GM10248 (cell line): ENCODE measurements at regions not wholly inside any gene's neighbourhood (a gene's known extent, or its start where the extent isn't known, plus 50 kb on each side); places are given as distances from the start of the nearest gene placed in this dataset.

Experiments used
- CTCF ChIA-PET: fragments of 300-600 bp; sonication (Branson Sonifier 250); formaldehyde crosslinking; extraction: SDS; loops from one replicate; lab custom pipeline; 2021; ENCODE audit warnings: antibody characterized with exemption; lab: Yijun Ruan, JAX
- POLR2A ChIA-PET: fragments of 350-650 bp; sonication (Branson Sonifier 250); formaldehyde crosslinking; extraction: SDS; loops from one replicate; lab custom pipeline; 2020; ENCODE audit warnings: antibody characterized with exemption; lab: Yijun Ruan, JAX
- DNase-seq: peaks from one replicate; pipeline ENCODE4 v3.0.0; 2012; ENCODE audit errors: extremely low spot score
- TF ChIP-seq, protein P1 (sequence below): IDR thresholded peaks from 2 replicates; pipeline ENCODE4 v1.5.1; 2012; ENCODE audit warnings: mild to moderate bottlenecking, low read depth; ENCODE audit errors: extremely low read depth, missing control alignments, control extremely low read depth

DNA sequence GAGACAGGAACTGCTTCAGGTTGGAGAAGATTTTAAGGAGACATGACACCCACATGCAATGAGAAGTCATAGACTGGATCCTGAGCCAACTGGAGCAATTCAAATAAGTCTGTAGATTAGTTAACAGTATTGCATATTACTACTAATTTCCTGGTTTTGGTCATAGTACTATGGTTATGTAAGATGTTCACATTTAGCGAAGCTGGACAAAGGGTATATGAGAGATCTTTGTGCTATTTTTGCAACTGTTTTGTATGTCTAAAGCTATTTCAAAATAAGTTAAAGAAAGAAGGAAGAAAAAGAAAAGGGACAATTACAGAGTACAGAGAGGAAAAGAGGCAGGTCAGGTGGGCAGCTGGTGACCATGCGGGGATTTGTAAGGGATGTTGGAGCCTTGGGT lies 116.5 kb upstream of the SVIL start:
- ChIA-PET POLR2A (no interaction called here), CTCF (no interaction called here)
- no peak for DNase-seq
- TF ChIP-seq, protein P1, sequence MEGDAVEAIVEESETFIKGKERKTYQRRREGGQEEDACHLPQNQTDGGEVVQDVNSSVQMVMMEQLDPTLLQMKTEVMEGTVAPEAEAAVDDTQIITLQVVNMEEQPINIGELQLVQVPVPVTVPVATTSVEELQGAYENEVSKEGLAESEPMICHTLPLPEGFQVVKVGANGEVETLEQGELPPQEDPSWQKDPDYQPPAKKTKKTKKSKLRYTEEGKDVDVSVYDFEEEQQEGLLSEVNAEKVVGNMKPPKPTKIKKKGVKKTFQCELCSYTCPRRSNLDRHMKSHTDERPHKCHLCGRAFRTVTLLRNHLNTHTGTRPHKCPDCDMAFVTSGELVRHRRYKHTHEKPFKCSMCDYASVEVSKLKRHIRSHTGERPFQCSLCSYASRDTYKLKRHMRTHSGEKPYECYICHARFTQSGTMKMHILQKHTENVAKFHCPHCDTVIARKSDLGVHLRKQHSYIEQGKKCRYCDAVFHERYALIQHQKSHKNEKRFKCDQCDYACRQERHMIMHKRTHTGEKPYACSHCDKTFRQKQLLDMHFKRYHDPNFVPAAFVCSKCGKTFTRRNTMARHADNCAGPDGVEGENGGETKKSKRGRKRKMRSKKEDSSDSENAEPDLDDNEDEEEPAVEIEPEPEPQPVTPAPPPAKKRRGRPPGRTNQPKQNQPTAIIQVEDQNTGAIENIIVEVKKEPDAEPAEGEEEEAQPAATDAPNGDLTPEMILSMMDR, result no peak

DNA sequence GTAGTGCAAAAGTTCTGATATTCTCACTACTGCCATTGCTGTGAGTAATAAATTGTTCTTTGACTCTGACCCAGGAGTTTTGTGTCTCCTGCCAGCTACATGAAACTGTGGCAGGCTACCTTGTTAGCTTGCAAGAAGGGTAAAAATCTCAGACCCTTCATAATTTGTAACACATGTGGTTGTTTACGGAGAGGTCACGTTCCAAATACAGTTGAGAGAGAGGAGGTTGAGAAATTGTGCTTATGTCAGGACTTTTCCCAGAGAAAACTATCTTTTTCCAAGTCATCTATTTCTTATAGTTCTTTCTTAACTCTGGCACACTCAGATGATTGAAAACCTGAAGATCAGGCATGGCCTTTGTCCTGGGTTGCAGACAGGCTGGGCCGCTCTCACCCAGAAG lies 114.4 kb upstream of the SVIL start:
- ChIA-PET CTCF (interaction anchor here (1.3 kb wide), 1 partner anchor 14 kb away, joined by 3 read pairs; no protein-coding TSS in a partner anchor), POLR2A (no interaction called here)
- no peak for DNase-seq
- TF ChIP-seq, protein P1, result no peak

DNA sequence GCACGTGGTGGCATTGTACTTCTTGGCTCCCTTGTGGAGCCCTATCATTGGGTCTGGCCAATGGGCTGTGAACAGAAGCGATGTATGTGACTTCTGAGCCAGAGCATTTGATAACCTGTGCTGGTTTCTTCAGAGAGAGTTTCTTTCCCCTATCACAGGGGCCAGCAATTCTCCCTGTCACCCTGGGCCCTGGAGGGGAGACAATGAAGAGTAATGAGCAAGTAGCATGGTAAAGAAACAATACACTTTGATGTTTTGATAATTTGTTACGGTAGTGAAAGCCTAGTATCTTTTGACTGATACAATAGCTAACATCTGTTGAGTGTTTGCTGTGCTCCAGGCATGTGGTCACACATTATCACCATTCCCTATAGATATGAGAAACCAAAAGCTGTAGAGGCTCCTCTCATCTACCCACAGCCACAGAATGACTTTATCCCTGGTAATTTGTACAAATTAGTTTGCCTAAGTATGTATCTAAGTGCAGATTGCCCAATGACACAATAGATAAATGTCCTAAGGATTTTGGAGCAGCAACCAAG lies 113.4 kb upstream of the SVIL start:
- TF ChIP-seq, protein P1, result no peak
- ChIA-PET CTCF (interaction anchor here (1.3 kb wide), 1 partner anchor 13 kb away, joined by 3 read pairs; no protein-coding TSS in a partner anchor), POLR2A (no interaction called here)
- DNase-seq, result no peak

DNA sequence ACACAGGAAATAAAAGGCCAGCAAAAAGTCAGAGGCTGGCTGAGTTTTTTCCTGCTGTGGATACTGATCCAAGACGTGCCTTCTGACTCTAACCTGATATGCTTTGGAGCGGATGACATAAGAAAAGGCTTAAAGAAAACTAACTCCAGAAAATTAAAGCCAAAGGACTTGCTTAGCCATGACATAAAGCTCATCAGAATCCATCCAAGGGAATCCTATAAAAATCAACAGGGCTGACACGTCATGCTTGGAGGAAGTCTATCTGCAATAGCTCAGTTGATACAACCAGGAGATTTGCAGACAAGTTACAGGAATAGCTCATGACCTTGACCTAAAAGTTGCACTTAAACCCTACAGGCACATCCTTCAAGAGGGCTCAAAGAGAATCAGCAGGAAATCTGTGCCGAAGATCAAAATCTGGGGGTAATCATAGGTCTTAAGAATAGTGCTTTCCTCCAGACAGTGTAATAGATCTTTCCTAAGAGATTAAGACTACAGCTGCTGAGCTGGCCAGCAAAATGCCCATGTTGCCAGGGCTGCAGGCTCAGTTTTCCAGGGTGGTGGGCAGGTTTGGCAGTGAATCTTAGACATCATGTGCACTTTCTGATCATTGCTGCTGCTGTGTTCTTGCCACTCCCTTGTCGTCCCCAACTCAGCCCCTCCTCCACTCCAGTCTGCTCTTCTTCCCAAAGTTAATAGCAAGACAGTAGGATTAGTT lies 111.5 kb upstream of the SVIL start:
- CTCF ChIA-PET, result interaction anchor here (1.5 kb wide), 1 partner anchor 12 kb away, joined by 3 read pairs; no protein-coding TSS in a partner anchor
- POLR2A ChIA-PET, result no interaction called here
- TF ChIP-seq, protein P1, result no peak
- DNase-seq, result no peak

DNA sequence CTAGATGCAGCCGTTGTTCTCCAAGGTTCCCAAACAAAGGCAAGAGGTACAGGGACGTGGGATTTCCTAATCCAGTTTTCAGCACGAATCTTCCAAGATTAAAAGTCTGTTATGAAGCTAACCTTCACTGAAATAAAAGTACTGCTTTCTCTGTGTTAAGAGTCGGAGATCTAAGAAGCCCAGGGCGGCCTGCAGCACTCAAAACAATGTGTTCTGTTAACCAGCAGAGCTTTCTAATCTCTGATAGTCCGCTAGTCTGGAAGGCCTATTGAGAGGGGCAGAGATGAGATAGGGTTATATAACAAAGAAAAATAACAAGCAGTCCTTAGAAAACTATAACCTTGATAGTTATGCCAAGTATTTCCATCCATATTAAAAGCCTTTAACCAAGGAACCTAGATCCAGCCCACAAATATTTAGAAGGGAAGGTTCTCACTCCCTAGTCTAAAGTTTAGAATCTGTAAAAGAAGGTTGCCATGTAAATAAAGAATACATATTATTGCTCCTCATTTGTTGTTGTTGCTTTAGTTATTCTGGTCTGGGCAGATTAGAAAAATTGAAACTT lies 106.3 kb upstream of the SVIL start:
- TF ChIP-seq, protein P1, result no peak
- POLR2A ChIA-PET, result no interaction called here
- DNase-seq, result no peak
- CTCF ChIA-PET, result no interaction called here

DNA sequence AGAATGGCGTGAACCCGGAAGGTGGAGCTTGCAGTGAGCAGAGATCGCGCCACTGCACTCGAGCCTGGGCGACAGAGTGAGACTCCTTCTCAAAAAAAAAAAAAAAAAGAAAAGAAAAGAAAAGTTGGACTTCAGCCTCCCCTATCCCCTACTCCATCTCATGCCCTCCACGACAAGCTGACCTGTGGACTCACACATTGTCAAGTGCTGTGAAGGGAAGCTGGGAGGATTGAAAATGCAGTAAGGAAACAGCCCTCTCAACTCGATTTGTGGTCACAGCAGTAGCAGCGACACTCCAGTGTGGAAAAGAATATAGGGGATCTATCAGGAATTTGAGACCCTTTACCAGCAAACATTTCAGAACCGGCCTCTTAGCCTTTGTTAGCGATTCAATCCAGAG lies 103.6 kb upstream of the SVIL start:
- TF ChIP-seq, protein P1, result no peak
- ChIA-PET CTCF (no interaction called here), POLR2A (no interaction called here)
- no peak for DNase-seq
